GM21360 (cell line): ENCODE measurements at regions not wholly inside any gene's neighbourhood (a gene's known extent, or its start where the extent isn't known, plus 50 kb on each side); places are given as distances from the start of the nearest gene placed in this dataset.

Experiments
- ATAC-seq: cut with Tn5 transposase; IDR thresholded peaks from one replicate; pipeline ENCODE4 v1.9.1; 2021; ENCODE audit warnings: mild to moderate bottlenecking, moderate library complexity; ENCODE audit not compliant: unreplicated experiment

GRCh38 chr12:115012861-115013235 lies 328.9 kb upstream of the TBX3 start:
- ATAC-seq = no peak

DNA sequence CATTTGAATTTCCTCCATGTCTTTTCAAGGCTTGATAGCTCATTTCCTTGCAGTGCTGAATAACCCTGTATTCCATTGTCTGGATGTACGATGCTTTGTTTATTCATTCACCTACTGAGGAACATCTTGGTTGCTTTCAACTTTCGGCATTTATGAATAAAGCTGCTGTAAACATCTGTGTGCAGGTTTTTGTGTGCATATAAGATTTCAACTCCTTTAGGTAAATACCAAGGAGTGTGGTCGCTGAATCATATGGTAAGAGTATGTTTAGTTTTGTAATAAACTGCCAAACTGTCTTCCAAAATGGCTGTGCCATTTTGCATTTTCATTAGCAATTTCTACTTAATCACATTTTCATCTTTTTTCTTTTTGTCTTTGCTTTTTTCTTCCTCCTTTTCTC lies 327.7 kb upstream of the TBX3 start:
- ATAC-seq = no peak

- ATAC-seq = no peak
Observed at GRCh38 chr12:115010324-115010995, 326.5 kb upstream of the TBX3 start.

- ATAC-seq = peak; percentile 89
Observed at GRCh38 chr12:115008929-115009328, 325.0 kb upstream of the TBX3 start.

DNA sequence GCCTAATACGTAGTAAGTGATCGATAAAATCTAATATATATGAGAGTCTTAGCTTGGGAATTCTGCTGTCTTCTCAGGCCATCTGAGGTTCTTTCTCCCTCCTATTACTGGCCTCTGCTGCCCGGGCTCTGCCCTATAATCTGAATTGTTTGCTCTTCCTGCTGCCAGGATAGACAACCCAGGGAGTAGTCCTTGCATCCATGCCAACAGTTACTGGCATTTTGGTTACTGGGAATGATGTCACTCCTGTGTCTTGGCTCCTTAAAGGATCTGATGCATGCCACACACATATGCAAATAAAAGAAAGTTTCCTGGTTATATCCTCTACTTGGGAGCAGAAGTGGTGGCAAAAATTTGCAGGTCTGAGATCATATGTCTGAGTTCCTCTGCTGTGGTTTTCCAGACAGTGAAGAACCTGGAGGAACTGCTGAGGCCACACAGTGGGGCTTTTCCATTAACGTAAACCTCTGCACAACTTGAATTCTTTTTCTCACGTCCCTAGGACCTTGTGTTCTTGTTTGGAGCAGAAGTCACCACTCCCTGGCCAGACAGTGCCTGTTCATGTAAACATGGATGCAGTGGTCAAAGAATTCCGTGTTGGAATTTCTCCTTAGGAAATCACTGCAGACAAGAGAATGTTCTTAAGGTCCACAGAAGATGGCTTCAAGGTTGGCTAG lies 320.6 kb upstream of the TBX3 start:
- no peak for ATAC-seq

DNA sequence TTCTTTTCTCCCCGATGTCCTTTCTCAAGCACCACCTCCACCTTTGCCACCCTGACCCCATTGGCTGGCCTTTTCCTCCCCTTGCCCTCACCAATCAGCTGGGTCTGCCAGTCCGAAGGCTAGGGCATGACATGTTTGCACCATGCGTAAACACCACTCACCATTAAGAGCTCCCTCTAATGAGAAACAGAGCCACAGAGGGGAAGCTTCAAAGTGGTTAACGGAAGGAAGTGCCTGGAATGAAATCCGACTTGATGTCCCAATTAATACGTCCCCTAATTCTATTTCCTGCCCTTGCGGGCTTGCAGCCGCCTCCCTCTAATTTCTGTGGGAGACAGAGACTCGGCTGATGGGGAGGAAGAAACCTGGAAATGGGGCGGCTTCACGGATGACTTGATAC lies 318.5 kb upstream of the TBX3 start:
- ATAC-seq = no peak

GRCh38 chr12:115001571-115002180 lies 317.7 kb upstream of the TBX3 start:
- no peak for ATAC-seq

- peak; percentile 60 for ATAC-seq
Observed at GRCh38 chr12:115000038-115000437, 316.1 kb upstream of the TBX3 start.

DNA sequence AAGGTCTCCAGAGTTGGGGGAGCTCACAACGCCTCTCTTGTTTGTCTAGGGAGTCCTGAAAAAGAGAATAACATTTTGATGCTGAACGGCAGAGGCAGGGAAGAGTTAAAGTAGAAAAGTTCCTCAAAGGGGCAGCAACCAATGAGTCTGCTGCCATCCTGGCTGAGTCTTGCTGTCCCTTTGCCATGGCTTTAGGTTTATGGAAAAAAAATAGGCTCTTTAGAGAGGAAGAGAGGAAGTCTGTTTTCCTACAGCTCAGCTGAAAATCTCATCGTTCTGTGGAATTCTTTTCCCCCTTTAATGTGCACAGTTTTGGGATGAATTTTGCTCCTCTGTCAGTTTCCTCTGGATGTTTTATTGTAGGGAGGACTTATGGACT lies 314.8 kb upstream of the TBX3 start:
- ATAC-seq = no peak

DNA sequence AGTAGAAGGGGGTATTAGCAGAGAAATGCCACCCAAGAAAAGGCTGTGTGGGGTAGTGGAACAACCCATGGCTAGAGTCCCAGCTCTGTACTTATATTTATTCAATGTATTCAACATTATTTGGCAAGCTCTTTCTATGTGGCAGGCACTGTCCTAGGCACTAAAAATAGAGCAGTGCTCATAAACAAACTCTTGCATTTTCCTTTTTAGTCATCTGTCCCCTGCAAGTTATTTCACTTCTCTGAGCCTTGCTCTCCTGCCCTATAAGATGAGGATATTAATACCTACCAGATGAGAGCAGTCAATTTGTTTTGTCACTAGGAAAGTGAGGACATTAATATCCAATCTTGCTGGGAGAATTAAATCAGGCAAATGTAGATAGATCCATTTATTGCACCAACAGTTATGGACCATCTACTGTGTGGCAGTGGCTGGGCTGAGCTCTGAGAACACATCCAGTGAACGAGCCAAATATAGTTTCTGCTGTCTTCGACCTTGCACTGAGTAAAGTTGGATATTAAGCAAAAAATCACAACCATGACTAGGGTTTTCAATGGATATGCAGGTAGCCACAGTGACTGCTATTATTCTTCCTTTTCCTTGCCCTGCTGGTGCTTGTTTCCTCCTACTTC lies 314.3 kb upstream of the TBX3 start:
- peak; percentile 74 for ATAC-seq

DNA sequence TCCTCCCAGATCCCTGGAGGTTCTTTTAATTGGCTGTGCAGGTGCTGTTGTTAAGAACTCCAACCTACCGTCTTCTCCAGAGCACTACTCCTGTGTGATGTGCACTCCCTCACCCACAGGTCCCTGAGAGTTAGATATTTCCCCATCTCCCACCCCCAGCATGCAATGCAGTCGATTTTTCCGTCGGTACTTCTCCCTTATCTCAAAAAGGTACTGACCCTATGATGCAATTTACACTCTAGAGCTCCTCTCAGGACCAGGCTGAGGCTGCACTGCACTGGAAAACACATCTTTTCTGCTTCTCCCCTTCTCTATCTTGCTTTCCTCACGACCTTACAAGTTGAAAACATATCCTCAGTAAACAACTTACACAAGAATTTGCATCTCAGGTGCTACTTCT lies 312.4 kb upstream of the TBX3 start:
- no peak for ATAC-seq

GRCh38 chr12:114995891-114996290 lies 311.9 kb upstream of the TBX3 start:
- no peak for ATAC-seq

GRCh38 chr12:114993165-114993564 lies 309.2 kb upstream of the TBX3 start:
- ATAC-seq = no peak

GRCh38 chr12:114992443-114992842 lies 308.5 kb upstream of the TBX3 start:
- ATAC-seq = no peak

- no peak for ATAC-seq
Observed at GRCh38 chr12:114990381-114990780, 306.4 kb upstream of the TBX3 start.

GRCh38 chr12:114986849-114987248 lies 302.9 kb upstream of the TBX3 start:
- ATAC-seq = no peak

GRCh38 chr12:114986178-114986714 lies 302.3 kb upstream of the TBX3 start:
- no peak for ATAC-seq

DNA sequence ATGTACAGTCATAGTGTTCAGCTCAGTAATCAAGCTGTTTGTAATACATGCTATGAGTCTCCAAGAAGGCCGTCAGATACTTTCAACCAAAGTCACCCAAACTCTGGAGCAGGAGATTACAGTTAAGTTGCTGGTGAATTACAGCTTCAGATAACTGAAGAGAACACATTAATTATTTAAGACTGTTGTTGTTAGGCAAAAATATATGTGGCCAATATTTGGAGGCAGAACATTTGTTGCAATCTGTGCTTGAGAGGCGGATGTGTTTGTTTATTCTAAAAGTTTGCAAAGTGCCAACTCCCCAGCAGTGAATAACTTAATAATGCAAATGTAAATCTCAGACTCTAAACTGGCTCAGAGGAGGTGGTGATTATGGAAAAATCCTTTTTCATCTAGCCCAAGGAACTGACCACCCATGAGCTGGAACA lies 300.7 kb upstream of the TBX3 start:
- no peak for ATAC-seq

DNA sequence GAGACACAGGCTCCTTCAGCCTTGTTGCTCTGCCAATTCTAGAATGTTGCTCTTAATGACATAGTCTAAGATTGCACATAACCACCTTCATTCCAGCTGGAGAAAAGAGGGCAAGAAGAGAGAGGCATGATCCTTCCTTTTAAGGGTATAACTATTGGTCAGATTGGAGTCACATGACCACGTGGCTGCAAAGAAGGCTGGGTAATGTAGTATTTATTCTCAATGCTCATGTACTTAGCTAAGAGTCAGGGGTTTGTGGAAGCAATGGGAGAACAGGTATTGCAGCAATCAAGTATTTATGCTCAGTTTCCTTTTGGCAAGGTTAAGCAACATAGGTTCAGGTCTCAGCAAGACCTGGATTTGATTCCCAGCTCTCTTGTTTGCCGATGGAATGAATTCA lies 298.8 kb upstream of the TBX3 start:
- ATAC-seq = no peak

DNA sequence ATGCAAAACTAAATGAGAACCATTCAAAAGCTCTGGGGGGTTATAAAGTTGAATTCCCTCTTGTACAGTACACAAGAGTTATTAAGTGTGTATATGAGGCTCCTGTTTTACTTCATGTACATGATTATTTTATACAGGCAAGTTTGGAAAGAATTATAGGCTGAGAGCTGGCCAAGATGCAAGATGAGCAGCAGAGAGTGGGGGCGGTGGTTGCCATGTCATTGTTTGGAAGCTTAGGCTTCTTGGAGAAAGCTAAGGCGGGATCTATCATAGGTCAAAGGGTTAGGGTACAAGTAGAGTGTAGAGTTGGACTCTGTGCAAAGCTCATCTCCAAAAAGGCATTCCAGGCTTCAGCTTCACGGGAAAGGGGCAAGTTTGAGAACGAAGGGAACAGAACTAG lies 297.1 kb upstream of the TBX3 start:
- ATAC-seq = no peak

DNA sequence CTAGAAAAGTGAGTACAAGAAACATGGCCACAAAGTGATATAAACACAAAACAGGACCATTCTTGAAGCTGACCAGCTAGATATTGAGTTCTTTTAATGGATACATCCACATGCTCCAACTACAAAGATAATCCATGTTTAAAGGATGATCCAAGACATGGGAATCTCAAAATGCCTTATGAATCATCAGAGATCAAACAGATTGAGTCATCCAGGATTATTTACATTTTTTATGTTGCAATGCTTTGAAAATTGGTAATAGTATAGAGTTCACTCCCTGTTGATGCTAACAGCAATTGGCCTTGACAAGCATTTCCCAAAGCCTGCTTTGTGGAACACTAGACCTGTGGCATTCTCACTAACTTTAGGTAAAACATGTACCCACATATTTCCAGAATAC lies 293.0 kb upstream of the TBX3 start:
- no peak for ATAC-seq

DNA sequence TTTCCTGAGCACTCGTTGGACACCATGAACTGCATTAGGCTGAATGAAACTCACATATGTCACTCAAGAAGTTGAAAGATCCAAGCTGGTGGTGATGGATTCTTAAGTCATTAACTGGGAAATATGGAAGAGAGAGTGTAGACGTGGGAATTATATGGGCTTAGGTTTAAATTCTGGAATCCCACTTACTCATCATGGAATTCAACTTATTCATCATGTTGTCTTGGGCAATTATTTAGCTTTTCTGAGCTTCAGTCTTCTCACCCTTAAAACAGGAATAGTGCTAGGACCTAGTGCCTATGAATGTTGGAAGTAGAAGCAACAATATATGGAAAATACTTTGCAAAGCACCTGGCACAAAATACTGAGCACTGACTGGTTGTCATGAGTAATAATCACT lies 292.4 kb upstream of the TBX3 start:
- ATAC-seq = no peak
